ENCODE measurements at regions not wholly inside any gene's neighbourhood (a gene's known extent, or its start where the extent isn't known, plus 50 kb on each side); places are given as distances from the start of the nearest gene placed in this dataset.

DNA sequence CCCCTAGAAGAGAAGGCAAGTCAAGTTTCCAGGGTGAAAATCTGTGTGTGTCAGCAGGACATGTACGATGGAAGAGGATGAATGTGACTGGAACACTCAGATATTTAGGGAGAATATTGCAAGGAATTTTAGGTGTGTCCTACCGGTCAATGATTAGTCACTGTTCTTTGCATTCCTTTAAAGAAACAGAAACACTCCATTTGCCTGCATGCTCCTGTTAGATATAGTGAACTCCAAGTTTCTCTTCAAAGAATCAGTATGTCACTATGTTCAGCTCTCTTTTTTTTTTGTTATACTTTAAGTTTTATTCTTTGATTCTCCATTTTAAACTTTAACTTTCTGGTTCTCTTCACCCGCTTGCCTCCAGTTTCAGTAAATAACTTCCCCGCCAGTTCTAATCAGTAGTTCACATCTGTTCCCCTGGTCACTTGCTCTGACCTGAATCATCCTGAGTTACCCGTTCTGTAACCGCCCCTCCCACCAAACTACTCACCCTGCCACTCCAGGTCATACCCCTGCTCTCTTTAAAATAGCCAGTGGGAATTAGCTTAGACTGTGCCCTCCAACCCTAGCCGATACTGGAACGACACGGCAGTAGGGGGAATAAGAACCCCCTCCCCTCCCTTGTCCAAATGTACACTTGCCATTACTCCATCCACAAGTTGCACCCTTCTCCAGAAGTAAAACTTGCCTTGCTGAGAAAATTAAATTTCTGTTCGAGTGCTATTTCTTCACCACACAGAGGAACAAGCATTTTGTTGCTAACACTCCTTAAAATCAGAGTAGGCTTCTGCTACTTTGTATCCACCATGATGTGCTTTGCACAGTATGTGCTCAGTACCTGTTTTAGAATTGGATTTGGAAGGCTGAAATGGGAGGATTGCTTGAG, 268.4 kb downstream of the METTL4 start:
- TF ChIP-seq, protein P1, sequence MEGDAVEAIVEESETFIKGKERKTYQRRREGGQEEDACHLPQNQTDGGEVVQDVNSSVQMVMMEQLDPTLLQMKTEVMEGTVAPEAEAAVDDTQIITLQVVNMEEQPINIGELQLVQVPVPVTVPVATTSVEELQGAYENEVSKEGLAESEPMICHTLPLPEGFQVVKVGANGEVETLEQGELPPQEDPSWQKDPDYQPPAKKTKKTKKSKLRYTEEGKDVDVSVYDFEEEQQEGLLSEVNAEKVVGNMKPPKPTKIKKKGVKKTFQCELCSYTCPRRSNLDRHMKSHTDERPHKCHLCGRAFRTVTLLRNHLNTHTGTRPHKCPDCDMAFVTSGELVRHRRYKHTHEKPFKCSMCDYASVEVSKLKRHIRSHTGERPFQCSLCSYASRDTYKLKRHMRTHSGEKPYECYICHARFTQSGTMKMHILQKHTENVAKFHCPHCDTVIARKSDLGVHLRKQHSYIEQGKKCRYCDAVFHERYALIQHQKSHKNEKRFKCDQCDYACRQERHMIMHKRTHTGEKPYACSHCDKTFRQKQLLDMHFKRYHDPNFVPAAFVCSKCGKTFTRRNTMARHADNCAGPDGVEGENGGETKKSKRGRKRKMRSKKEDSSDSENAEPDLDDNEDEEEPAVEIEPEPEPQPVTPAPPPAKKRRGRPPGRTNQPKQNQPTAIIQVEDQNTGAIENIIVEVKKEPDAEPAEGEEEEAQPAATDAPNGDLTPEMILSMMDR (IDR thresholded peaks at IDR 0.05) = no peak
- TF ChIP-seq POLR2A (IDR thresholded peaks at IDR 0.05) (no peak), POLR2AphosphoS5 (IDR thresholded peaks at IDR 0.05) (no peak)

Data from breast epithelium (tissue), 3 donors.